ENCODE measurements at regions not wholly inside any gene's neighbourhood (a gene's known extent, or its start where the extent isn't known, plus 50 kb on each side); places are given as distances from the start of the nearest gene placed in this dataset.

GRCh38 chr15:85920956-85921355, 126.2 kb upstream of the KLHL25 start:
- H3K9me3 ChIP-seq (ENCODE audit: control extremely low read depth in 1 of 3, control insufficient read depth in 2 of 3, insufficient read depth in 1 of 3, low read length in 2 of 3): peaks cover 0 to 2% (median 0%) of the 10 kb centered on the region in 3 donors
- Mint-ChIP-seq H3K4me1 (no peaks in the 10 kb centered on the region), H3K27me3 (peaks cover 24% of the 10 kb centered on the region), H3K9me3 (ENCODE audit: insufficient read depth) (peaks cover 5% of the 10 kb centered on the region), H3K27ac (no peak overlapping the region), H3K4me3 (no peak overlapping the region)
- no peak overlapping the region for H3K4me2 ChIP-seq (replicated peaks; ENCODE audit: low read depth, low read length, poor library complexity, severe bottlenecking)
- no peak overlapping the region for H2AFZ ChIP-seq (ENCODE audit: insufficient read depth, low read depth, low read length, poor library complexity, severe bottlenecking)
- H3K4me1 ChIP-seq (ENCODE audit: control insufficient read depth in 2 of 2, insufficient read depth in 2 of 2, low read length in 2 of 2): no peaks in the 10 kb centered on the region
- DNase-seq: no peak
- WGBS (ENCODE audit: insufficient coverage): 86% methylated on average over 5 of the region's 5 CpGs
- H4K20me1 ChIP-seq (ENCODE audit: control insufficient read depth, insufficient read depth, low read length, poor library complexity, severe bottlenecking): no peaks in the 10 kb centered on the region
- H3K79me2 ChIP-seq (ENCODE audit: control insufficient read depth, insufficient read depth, low read length): no peaks in the 10 kb centered on the region
- CTCF ChIA-PET: no interaction called here
- no peak overlapping the region for H3K4me3 ChIP-seq (ENCODE audit: control extremely low read depth in 1 of 5, extremely low read depth in 1 of 5, insufficient read depth in 1 of 5, low read depth in 2 of 5, low read length in 4 of 5)
- peaks cover 0 to 4% (median 1%) of the 10 kb centered on the region in 4 experiments for H3K27me3 ChIP-seq (replicated peaks in 1 of 4; ENCODE audit: control extremely low read depth in 1 of 4, control insufficient read depth in 3 of 4, insufficient read depth in 4 of 4, low read length in 3 of 4)
- no peak for ATAC-seq (ENCODE audit: low read depth)
- H3K36me3 ChIP-seq (replicated peaks in 1 of 2; ENCODE audit: control extremely low read depth in 1 of 2, control insufficient read depth in 1 of 2, extremely low read depth in 1 of 2, insufficient read depth in 2 of 2, low read length in 1 of 2): no peaks in the 10 kb centered on the region
- TF ChIP-seq, protein P1, sequence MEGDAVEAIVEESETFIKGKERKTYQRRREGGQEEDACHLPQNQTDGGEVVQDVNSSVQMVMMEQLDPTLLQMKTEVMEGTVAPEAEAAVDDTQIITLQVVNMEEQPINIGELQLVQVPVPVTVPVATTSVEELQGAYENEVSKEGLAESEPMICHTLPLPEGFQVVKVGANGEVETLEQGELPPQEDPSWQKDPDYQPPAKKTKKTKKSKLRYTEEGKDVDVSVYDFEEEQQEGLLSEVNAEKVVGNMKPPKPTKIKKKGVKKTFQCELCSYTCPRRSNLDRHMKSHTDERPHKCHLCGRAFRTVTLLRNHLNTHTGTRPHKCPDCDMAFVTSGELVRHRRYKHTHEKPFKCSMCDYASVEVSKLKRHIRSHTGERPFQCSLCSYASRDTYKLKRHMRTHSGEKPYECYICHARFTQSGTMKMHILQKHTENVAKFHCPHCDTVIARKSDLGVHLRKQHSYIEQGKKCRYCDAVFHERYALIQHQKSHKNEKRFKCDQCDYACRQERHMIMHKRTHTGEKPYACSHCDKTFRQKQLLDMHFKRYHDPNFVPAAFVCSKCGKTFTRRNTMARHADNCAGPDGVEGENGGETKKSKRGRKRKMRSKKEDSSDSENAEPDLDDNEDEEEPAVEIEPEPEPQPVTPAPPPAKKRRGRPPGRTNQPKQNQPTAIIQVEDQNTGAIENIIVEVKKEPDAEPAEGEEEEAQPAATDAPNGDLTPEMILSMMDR (IDR thresholded peaks at IDR 0.05): no peak
- no peak for TF ChIP-seq EZH2 (IDR thresholded peaks at IDR 0.05; ENCODE audit: borderline replicate concordance, insufficient read depth, low read depth, low read length, poor library complexity, severe bottlenecking)
- intact Hi-C loops (cut with micrococcal nuclease): no loop called here
- no peak overlapping the region for H3K9ac ChIP-seq (ENCODE audit: low read length)
- no peak overlapping the region for H3K27ac ChIP-seq (ENCODE audit: low read length in 2 of 2)
- POLR2A ChIA-PET: no interaction called here

GRCh38 chr15:85924088-85924487, 129.4 kb upstream of the KLHL25 start:
- peaks cover 8% of the 10 kb centered on the region for H3K27me3 Mint-ChIP-seq
- ATAC-seq (ENCODE audit: low read depth): no peak
- no peak overlapping the region for H3K9ac ChIP-seq (ENCODE audit: low read length)
- no peak overlapping the region for H3K4me2 ChIP-seq (replicated peaks; ENCODE audit: low read depth, low read length, poor library complexity, severe bottlenecking)
- no peaks in the 10 kb centered on the region for H3K4me1 ChIP-seq (ENCODE audit: control insufficient read depth in 2 of 2, insufficient read depth in 2 of 2, low read length in 2 of 2)
- H3K27me3 ChIP-seq (replicated peaks in 1 of 4; ENCODE audit: control extremely low read depth in 1 of 4, control insufficient read depth in 3 of 4, insufficient read depth in 4 of 4, low read length in 3 of 4): peaks cover 0 to 4% (median 1%) of the 10 kb centered on the region in 4 experiments
- no peak overlapping the region for H3K4me3 Mint-ChIP-seq
- 87% methylated on average over 3 of the region's 3 CpGs for whole genome bisulfite sequencing (ENCODE audit: insufficient coverage)
- no peak overlapping the region for H3K27ac Mint-ChIP-seq
- no peaks in the 10 kb centered on the region for H3K9me3 Mint-ChIP-seq (ENCODE audit: insufficient read depth)
- intact Hi-C loops (cut with micrococcal nuclease): no loop called here
- no peaks in the 10 kb centered on the region for H3K36me3 ChIP-seq (replicated peaks in 1 of 2; ENCODE audit: control extremely low read depth in 1 of 2, control insufficient read depth in 1 of 2, extremely low read depth in 1 of 2, insufficient read depth in 2 of 2, low read length in 1 of 2)
- no peaks in the 10 kb centered on the region for H3K79me2 ChIP-seq (ENCODE audit: control insufficient read depth, insufficient read depth, low read length)
- H3K9me3 ChIP-seq (ENCODE audit: control extremely low read depth in 1 of 3, control insufficient read depth in 2 of 3, insufficient read depth in 1 of 3, low read length in 2 of 3): no peaks in the 10 kb centered on the region
- TF ChIP-seq EZH2 (IDR thresholded peaks at IDR 0.05; ENCODE audit: borderline replicate concordance, insufficient read depth, low read depth, low read length, poor library complexity, severe bottlenecking): no peak
- TF ChIP-seq, protein P1 (IDR thresholded peaks at IDR 0.05): no peak
- H3K27ac ChIP-seq (ENCODE audit: low read length in 2 of 2): no peak overlapping the region
- H3K4me1 Mint-ChIP-seq: no peaks in the 10 kb centered on the region
- POLR2A ChIA-PET: no interaction called here
- CTCF ChIA-PET: no interaction called here
- no peak overlapping the region for H2AFZ ChIP-seq (ENCODE audit: insufficient read depth, low read depth, low read length, poor library complexity, severe bottlenecking)
- H4K20me1 ChIP-seq (ENCODE audit: control insufficient read depth, insufficient read depth, low read length, poor library complexity, severe bottlenecking): no peaks in the 10 kb centered on the region
- H3K4me3 ChIP-seq (ENCODE audit: control extremely low read depth in 1 of 5, extremely low read depth in 1 of 5, insufficient read depth in 1 of 5, low read depth in 2 of 5, low read length in 4 of 5): no peak overlapping the region
- DNase-seq: no peak

Measured in B cell (primary cell).